ENCODE measurements at regions not wholly inside any gene's neighbourhood (a gene's known extent, or its start where the extent isn't known, plus 50 kb on each side); places are given as distances from the start of the nearest gene placed in this dataset.

DNA sequence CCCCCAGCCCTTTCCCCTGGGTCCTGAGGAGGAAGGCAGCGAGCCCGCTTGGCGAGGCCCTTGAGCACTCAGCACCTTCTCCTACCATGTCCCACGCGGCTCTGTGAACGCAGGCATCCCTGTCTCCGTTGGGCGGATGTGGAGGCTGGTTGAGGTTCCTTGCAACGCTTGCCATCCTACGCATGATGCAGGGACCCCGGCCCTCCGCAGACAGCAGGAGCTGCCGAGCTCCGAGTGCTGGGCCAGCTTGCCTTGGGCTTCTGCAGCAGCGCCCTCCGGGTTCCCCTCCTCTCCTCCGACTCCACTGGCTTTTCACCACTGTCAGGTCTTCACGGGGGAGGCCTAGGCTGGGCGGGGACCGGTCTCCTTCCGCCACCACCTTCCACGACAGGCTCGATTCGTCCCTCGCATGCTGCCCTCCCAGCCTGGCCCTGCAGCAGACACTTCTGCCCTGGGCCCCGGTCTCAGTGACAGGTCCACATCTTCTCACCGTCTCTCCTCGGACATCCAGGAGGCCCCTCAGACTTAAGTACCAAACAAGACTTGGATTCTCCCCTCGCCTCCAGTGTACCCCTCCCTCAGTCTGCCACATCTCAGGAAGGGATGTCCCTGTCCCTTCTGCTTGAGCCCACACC, 67.6 kb upstream of the HGFAC start:
- TF ChIP-seq, protein P1, sequence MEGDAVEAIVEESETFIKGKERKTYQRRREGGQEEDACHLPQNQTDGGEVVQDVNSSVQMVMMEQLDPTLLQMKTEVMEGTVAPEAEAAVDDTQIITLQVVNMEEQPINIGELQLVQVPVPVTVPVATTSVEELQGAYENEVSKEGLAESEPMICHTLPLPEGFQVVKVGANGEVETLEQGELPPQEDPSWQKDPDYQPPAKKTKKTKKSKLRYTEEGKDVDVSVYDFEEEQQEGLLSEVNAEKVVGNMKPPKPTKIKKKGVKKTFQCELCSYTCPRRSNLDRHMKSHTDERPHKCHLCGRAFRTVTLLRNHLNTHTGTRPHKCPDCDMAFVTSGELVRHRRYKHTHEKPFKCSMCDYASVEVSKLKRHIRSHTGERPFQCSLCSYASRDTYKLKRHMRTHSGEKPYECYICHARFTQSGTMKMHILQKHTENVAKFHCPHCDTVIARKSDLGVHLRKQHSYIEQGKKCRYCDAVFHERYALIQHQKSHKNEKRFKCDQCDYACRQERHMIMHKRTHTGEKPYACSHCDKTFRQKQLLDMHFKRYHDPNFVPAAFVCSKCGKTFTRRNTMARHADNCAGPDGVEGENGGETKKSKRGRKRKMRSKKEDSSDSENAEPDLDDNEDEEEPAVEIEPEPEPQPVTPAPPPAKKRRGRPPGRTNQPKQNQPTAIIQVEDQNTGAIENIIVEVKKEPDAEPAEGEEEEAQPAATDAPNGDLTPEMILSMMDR (IDR thresholded peaks at IDR 0.05), result no peak
- TF ChIP-seq POLR2A (IDR thresholded peaks at IDR 0.05), result no peak

Measured in right lobe of liver (tissue), 4 donors.